ENCODE measurements at regions not wholly inside any gene's neighbourhood (a gene's known extent, or its start where the extent isn't known, plus 50 kb on each side); places are given as distances from the start of the nearest gene placed in this dataset.
"Not testable (repeated sequence)": the region's sequence is repeated elsewhere in the genome, so short reads cannot be mapped to it uniquely, and the experiment has no call there.

GRCh38 chr20:40908309-40908708 is 120.3 kb upstream of the TOP1 start:
- POLR2A ChIA-PET: no interaction called here
- DNase-seq (ENCODE audit: low read depth, low spot score) (no peak), FAIRE-seq (no peak)
- intact Hi-C loops (cut with micrococcal nuclease): no loop called here
- H3K4me2 ChIP-seq (ENCODE audit: insufficient read depth, low read length): no peak overlapping the region
- H3K9me1 ChIP-seq (replicated peaks; ENCODE audit: control insufficient read depth, extremely low read depth, insufficient read depth, low read length): no peaks in the 10 kb centered on the region
- no peaks in the 10 kb centered on the region for H3K4me1 ChIP-seq (ENCODE audit: control insufficient read depth, extremely low read depth, insufficient read depth, low read length)
- CTCF ChIA-PET: no interaction called here
- H4K20me1 ChIP-seq (replicated peaks; ENCODE audit: control insufficient read depth, extremely low read depth, insufficient read depth, low read length): no peaks in the 10 kb centered on the region
- no peak for TF ChIP-seq JUN (IDR thresholded peaks at IDR 0.05; ENCODE audit: borderline replicate concordance, insufficient read depth, insufficient read length, low read depth)
- TF ChIP-seq, protein P1, sequence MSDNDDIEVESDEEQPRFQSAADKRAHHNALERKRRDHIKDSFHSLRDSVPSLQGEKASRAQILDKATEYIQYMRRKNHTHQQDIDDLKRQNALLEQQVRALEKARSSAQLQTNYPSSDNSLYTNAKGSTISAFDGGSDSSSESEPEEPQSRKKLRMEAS (IDR thresholded peaks at IDR 0.05; ENCODE audit: insufficient read depth, insufficient read length): no peak
- no peak for TF ChIP-seq GATA2 (IDR thresholded peaks at IDR 0.05; ENCODE audit: insufficient read depth, insufficient read length, low read depth, low read length)
- no peak for TF ChIP-seq FOS (IDR thresholded peaks at IDR 0.05; ENCODE audit: borderline replicate concordance, insufficient read depth, low read length)
- no peak for TF ChIP-seq EZH2 (IDR thresholded peaks at IDR 0.05; ENCODE audit: borderline replicate concordance, low read depth, low read length, severe bottlenecking)
- TF ChIP-seq POLR2A (IDR thresholded peaks at IDR 0.05; ENCODE audit: low read depth, low read length): no peak
- TF ChIP-seq MYC (IDR thresholded peaks at IDR 0.05; ENCODE audit: low read depth, low read length): no peak
- no peak for TF ChIP-seq CTCF (IDR thresholded peaks at IDR 0.05; ENCODE audit: extremely low read depth in 1 of 2, insufficient read depth in 1 of 2, low read depth in 1 of 2, low read length in 2 of 2)
- no peak for TF ChIP-seq POLR2AphosphoS5 (IDR thresholded peaks at IDR 0.05; ENCODE audit: insufficient read depth, low read depth, low read length)
- H3K36me3 ChIP-seq (ENCODE audit: control insufficient read depth in 2 of 2, extremely low read depth in 1 of 2, insufficient read depth in 2 of 2, low read length in 2 of 2): no peaks in the 10 kb centered on the region
- dilution Hi-C loops (cut with MboI; ENCODE audit: extremely low pct_ligation_motif_present, low sequenced_read_pairs): no loop called here
- no peaks in the 10 kb centered on the region for H3K79me2 ChIP-seq (ENCODE audit: control insufficient read depth, insufficient read depth, low read length)
- no peak overlapping the region for H3K4me3 ChIP-seq (replicated peaks in 1 of 3; ENCODE audit: insufficient read depth in 1 of 3, low read depth in 1 of 3, low read length in 3 of 3)
- H3K9ac ChIP-seq (replicated peaks; ENCODE audit: extremely low read depth, insufficient read depth, low read length): no peak overlapping the region
- no peaks in the 10 kb centered on the region for H3K9me3 ChIP-seq (replicated peaks; ENCODE audit: control insufficient read depth, insufficient read depth, low read length)
- no peak overlapping the region for H2AFZ ChIP-seq (ENCODE audit: low read depth, low read length)
- BruUV-seq (replicated peaks): no TSS peak
- no peaks in the 10 kb centered on the region for H3K27me3 ChIP-seq (ENCODE audit: control insufficient read depth in 2 of 2, insufficient read depth in 2 of 2, low read length in 2 of 2)
- H3K27ac ChIP-seq (ENCODE audit: insufficient read depth, low read depth, low read length): no peak overlapping the region

GRCh38 chr20:40909489-40909888 is 119.1 kb upstream of the TOP1 start:
- intact Hi-C loops (cut with micrococcal nuclease); DNase-seq (ENCODE audit: low read depth, low spot score); POLR2A ChIA-PET; H3K9me1 ChIP-seq (replicated peaks; ENCODE audit: control insufficient read depth, extremely low read depth, insufficient read depth, low read length); H3K27me3 ChIP-seq (ENCODE audit: control insufficient read depth in 2 of 2, insufficient read depth in 2 of 2, low read length in 2 of 2); H2AFZ ChIP-seq (ENCODE audit: low read depth, low read length); H4K20me1 ChIP-seq (replicated peaks; ENCODE audit: control insufficient read depth, extremely low read depth, insufficient read depth, low read length); H3K4me1 ChIP-seq (ENCODE audit: control insufficient read depth, extremely low read depth, insufficient read depth, low read length); H3K79me2 ChIP-seq (ENCODE audit: control insufficient read depth, insufficient read depth, low read length); H3K36me3 ChIP-seq (ENCODE audit: control insufficient read depth in 2 of 2, extremely low read depth in 1 of 2, insufficient read depth in 2 of 2, low read length in 2 of 2); H3K4me2 ChIP-seq (ENCODE audit: insufficient read depth, low read length); dilution Hi-C loops (cut with MboI; ENCODE audit: extremely low pct_ligation_motif_present, low sequenced_read_pairs); H3K4me3 ChIP-seq (replicated peaks in 1 of 3; ENCODE audit: insufficient read depth in 1 of 3, low read depth in 1 of 3, low read length in 3 of 3); FAIRE-seq; CTCF ChIA-PET; H3K9me3 ChIP-seq (replicated peaks; ENCODE audit: control insufficient read depth, insufficient read depth, low read length); BruUV-seq (replicated peaks); H3K27ac ChIP-seq (ENCODE audit: insufficient read depth, low read depth, low read length); H3K9ac ChIP-seq (replicated peaks; ENCODE audit: extremely low read depth, insufficient read depth, low read length): not testable (repeated sequence)

DNA sequence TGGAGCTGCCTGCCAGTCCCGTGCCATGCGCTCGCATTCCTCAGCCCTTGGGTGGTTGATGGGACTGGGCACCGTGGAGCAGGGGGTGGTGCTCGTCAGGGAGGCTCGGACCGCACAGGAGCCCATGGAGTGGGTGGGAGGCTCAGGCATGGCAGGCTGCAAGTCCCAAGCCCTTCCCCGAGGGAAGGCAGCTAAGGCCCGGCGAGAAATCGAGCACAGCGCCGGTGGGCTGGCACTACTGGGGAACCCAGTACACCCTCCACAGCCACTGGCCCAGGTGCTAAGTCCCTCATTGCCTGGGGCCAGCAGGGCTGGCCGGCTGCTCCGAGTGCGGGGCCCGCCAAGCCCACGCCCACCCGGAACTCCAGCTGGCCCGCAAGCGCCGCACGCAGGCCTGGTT is 118.2 kb upstream of the TOP1 start:
- dilution Hi-C loops (cut with MboI; ENCODE audit: extremely low pct_ligation_motif_present, low sequenced_read_pairs); H3K9me3 ChIP-seq (replicated peaks; ENCODE audit: control insufficient read depth, insufficient read depth, low read length); H3K36me3 ChIP-seq (ENCODE audit: control insufficient read depth in 2 of 2, extremely low read depth in 1 of 2, insufficient read depth in 2 of 2, low read length in 2 of 2); H3K4me1 ChIP-seq (ENCODE audit: control insufficient read depth, extremely low read depth, insufficient read depth, low read length); H4K20me1 ChIP-seq (replicated peaks; ENCODE audit: control insufficient read depth, extremely low read depth, insufficient read depth, low read length); H3K9ac ChIP-seq (replicated peaks; ENCODE audit: extremely low read depth, insufficient read depth, low read length); BruUV-seq (replicated peaks); POLR2A ChIA-PET; H2AFZ ChIP-seq (ENCODE audit: low read depth, low read length); H3K4me2 ChIP-seq (ENCODE audit: insufficient read depth, low read length); H3K27me3 ChIP-seq (ENCODE audit: control insufficient read depth in 2 of 2, insufficient read depth in 2 of 2, low read length in 2 of 2); DNase-seq (ENCODE audit: low read depth, low spot score); H3K9me1 ChIP-seq (replicated peaks; ENCODE audit: control insufficient read depth, extremely low read depth, insufficient read depth, low read length); intact Hi-C loops (cut with micrococcal nuclease); H3K4me3 ChIP-seq (replicated peaks in 1 of 3; ENCODE audit: insufficient read depth in 1 of 3, low read depth in 1 of 3, low read length in 3 of 3); FAIRE-seq; H3K27ac ChIP-seq (ENCODE audit: insufficient read depth, low read depth, low read length); H3K79me2 ChIP-seq (ENCODE audit: control insufficient read depth, insufficient read depth, low read length); CTCF ChIA-PET: not testable (repeated sequence)
